Smooth muscle cell (in vitro differentiated cells): ENCODE measurements at regions not wholly inside any gene's neighbourhood (a gene's known extent, or its start where the extent isn't known, plus 50 kb on each side); places are given as distances from the start of the nearest gene placed in this dataset.
"Not testable (repeated sequence)": the region's sequence is repeated elsewhere in the genome, so short reads cannot be mapped to it uniquely, and the experiment has no call there.

Experiments used
- DNase-seq: peaks from one replicate; lab custom pipeline; 2025; ENCODE audit not compliant: unreplicated experiment; lab: John Stamatoyannopoulos, UW
- H2AFZ ChIP-seq: fragments of 200-600 bp; sonication (generic); 2 replicates; pipeline ENCODE4 v1.6.0; 2016; ENCODE audit warnings: antibody characterized with exemption, low read depth, mild to moderate bottlenecking
- H3F3A ChIP-seq: fragments of 200-600 bp; sonication (generic); 2 replicates; pipeline ENCODE4 v1.6.0; 2017; ENCODE audit warnings: antibody characterized with exemption, low read depth
- H3K27ac ChIP-seq: fragments of 200-600 bp; sonication (generic); 2 replicates; pipeline ENCODE4 v1.5.1; 2016; ENCODE audit warnings: low read depth, mild to moderate bottlenecking
- H3K27me3 ChIP-seq: fragments of 200-600 bp; sonication (generic); 2 replicates; pipeline ENCODE4 v1.6.1; 2016; ENCODE audit warnings: low read depth, mild to moderate bottlenecking
- H3K36me3 ChIP-seq: fragments of 200-600 bp; sonication (generic); 2 replicates; pipeline ENCODE4 v1.5.1; 2016; ENCODE audit warnings: low read depth
- H3K4me1 ChIP-seq: fragments of 200-600 bp; sonication (generic); 2 replicates; pipeline ENCODE4 v1.5.1; 2016; ENCODE audit warnings: low read depth
- H3K4me2 ChIP-seq: fragments of 200-600 bp; sonication (generic); 2 replicates; pipeline ENCODE4 v1.6.0; 2016; ENCODE audit warnings: mild to moderate bottlenecking
- H3K4me3 ChIP-seq: fragments of 200-600 bp; sonication (generic); 2 replicates; pipeline ENCODE4 v1.5.1; 2016; ENCODE audit warnings: mild to moderate bottlenecking
- H3K79me2 ChIP-seq: fragments of 200-600 bp; sonication (generic); 2 replicates; pipeline ENCODE4 v1.6.0; 2016; ENCODE audit warnings: low read depth, mild to moderate bottlenecking
- H3K9ac ChIP-seq: fragments of 200-600 bp; sonication (generic); 2 replicates; pipeline ENCODE4 v1.6.0; 2016; ENCODE audit warnings: low read depth
- H3K9me3 ChIP-seq: fragments of 200-600 bp; sonication (generic); replicated peaks from 2 replicates; pipeline ENCODE4 v1.5.1; 2016; ENCODE audit warnings: low read depth
- H4K20me1 ChIP-seq: fragments of 200-600 bp; sonication (generic); 2 replicates; pipeline ENCODE4 v1.6.0; 2016; ENCODE audit warnings: low read depth
- CTCF ChIP-seq: fragments of 200-600 bp; sonication (generic); IDR thresholded peaks from 2 replicates; pipeline ENCODE4 v1.5.1; 2017; ENCODE audit warnings: borderline replicate concordance, mild to moderate bottlenecking, antibody characterized with exemption; ENCODE audit not compliant: insufficient read depth, poor library complexity, severe bottlenecking
- WGBS: methylation state at CpG from one replicate; pipeline ENCODE4 v1.1.7; 2016; ENCODE audit warnings: low lambda C conversion rate; 5-methylcytosine and 5-hydroxymethylcytosine counted together

- H3K27me3 ChIP-seq: no peaks in the 10 kb centered on the region
- H3K36me3 ChIP-seq: no peaks in the 10 kb centered on the region
- 90% methylated on average over 17 of the region's 17 CpGs for WGBS
- no peak overlapping the region for H2AFZ ChIP-seq
- no peak for DNase-seq
- H3K79me2 ChIP-seq: no peaks in the 10 kb centered on the region
- no peak overlapping the region for H3K27ac ChIP-seq
- H3K4me1 ChIP-seq: no peaks in the 10 kb centered on the region
- no peak overlapping the region for H3K9ac ChIP-seq
- H3F3A ChIP-seq: no peaks in the 10 kb centered on the region
- H3K9me3 ChIP-seq: peaks cover 31% of the 10 kb centered on the region
- H3K4me3 ChIP-seq: no peak overlapping the region
- no peaks in the 10 kb centered on the region for H4K20me1 ChIP-seq
- TF ChIP-seq CTCF: no peak
- no peak overlapping the region for H3K4me2 ChIP-seq
These were observed 1071.7 kb downstream of the RPIA start for GRCh38 chr2:89763254-89763580.

GRCh38 chr2:89763581-89764485, 1072.4 kb downstream of the RPIA start:
- 81% methylated on average over 29 of the region's 29 CpGs for WGBS

GRCh38 chr2:89764571-89765360, 1073.3 kb downstream of the RPIA start:
- WGBS: 86% methylated on average over 20 of the region's 20 CpGs

More at GRCh38 chr2:89763581-89764485, 1072.4 kb downstream of the RPIA start:
- Histone ChIP-seq H3K79me2 (no peaks in the 10 kb centered on the region), H3K4me3 (no peak overlapping the region), H3K4me2 (no peak overlapping the region), H3K27ac (no peak overlapping the region), H3K9ac (no peak overlapping the region), H3K4me1 (no peaks in the 10 kb centered on the region), H2AFZ (no peak overlapping the region), H4K20me1 (no peaks in the 10 kb centered on the region), H3K27me3 (no peaks in the 10 kb centered on the region), H3F3A (no peaks in the 10 kb centered on the region), H3K9me3 (peaks cover 37% of the 10 kb centered on the region), H3K36me3 (no peaks in the 10 kb centered on the region)
- DNase-seq: no peak
- no peak for TF ChIP-seq CTCF

GRCh38 chr2:89765361-89765718, 1073.9 kb downstream of the RPIA start:
- H3K27me3 ChIP-seq, H2AFZ ChIP-seq, H3K4me1 ChIP-seq, DNase-seq, H3K4me3 ChIP-seq, H3K9ac ChIP-seq, H3K27ac ChIP-seq, H3K4me2 ChIP-seq, H3F3A ChIP-seq, H3K36me3 ChIP-seq, H4K20me1 ChIP-seq, H3K79me2 ChIP-seq: not testable (repeated sequence)
- H3K9me3 ChIP-seq: peaks cover 40% of the 10 kb centered on the region
- 75% methylated on average over 5 of the region's 5 CpGs for WGBS

More at GRCh38 chr2:89764571-89765360, 1073.3 kb downstream of the RPIA start:
- H3K9me3 ChIP-seq: peaks cover 35% of the 10 kb centered on the region
- not testable (repeated sequence) for H2AFZ ChIP-seq, H3K4me3 ChIP-seq, H3K4me1 ChIP-seq, H4K20me1 ChIP-seq, H3K4me2 ChIP-seq, DNase-seq, H3K27me3 ChIP-seq, H3K79me2 ChIP-seq, H3K36me3 ChIP-seq, H3K27ac ChIP-seq, H3F3A ChIP-seq, H3K9ac ChIP-seq

- H3K4me1 ChIP-seq, H3K27me3 ChIP-seq, H3K4me2 ChIP-seq, H3K4me3 ChIP-seq, H4K20me1 ChIP-seq, H2AFZ ChIP-seq, H3K79me2 ChIP-seq, DNase-seq, H3F3A ChIP-seq, H3K36me3 ChIP-seq, H3K9ac ChIP-seq, H3K27ac ChIP-seq: not testable (repeated sequence)
- 83% methylated on average over 19 of the region's 19 CpGs for WGBS
- peaks cover 42% of the 10 kb centered on the region for H3K9me3 ChIP-seq
These were observed 1074.9 kb downstream of the RPIA start for GRCh38 chr2:89766141-89766990.

- not testable (repeated sequence) for H3K4me3 ChIP-seq, H3K27me3 ChIP-seq, H3F3A ChIP-seq, H3K9ac ChIP-seq, H3K79me2 ChIP-seq, H4K20me1 ChIP-seq, H3K36me3 ChIP-seq, H2AFZ ChIP-seq, H3K4me1 ChIP-seq, DNase-seq, H3K4me2 ChIP-seq, H3K27ac ChIP-seq
- WGBS: 83% methylated on average over 7 of the region's 7 CpGs
- peaks cover 38% of the 10 kb centered on the region for H3K9me3 ChIP-seq
These were observed 1075.6 kb downstream of the RPIA start for GRCh38 chr2:89767058-89767457.
